ENCODE measurements at regions not wholly inside any gene's neighbourhood (a gene's known extent, or its start where the extent isn't known, plus 50 kb on each side); places are given as distances from the start of the nearest gene placed in this dataset.

DNA sequence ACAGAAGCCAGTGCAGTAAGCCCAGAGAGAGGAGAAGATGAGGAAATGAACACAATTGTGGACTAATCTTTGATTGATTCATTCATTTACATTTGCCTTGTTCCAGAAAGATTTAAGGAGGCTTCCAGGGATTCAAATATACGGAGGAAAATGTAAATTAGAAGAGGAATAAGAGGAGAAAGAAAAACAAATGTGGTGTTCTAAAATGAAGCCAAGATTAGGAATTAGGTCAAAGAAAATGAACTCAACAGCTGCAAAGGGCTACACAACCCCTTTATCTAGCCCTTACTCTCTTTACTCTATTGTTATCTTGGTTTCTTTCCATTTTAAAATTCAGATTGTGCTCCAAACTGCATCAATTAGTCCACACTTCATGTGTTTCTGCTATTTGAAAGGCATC is 196.8 kb downstream of the SPATA18 start:
- no peak for TF ChIP-seq CTCF (IDR thresholded peaks at IDR 0.05)
- TF ChIP-seq POLR2A (IDR thresholded peaks at IDR 0.05), result no peak
